Left forelimb (tissue), 1 donor: ENCODE measurements at regions not wholly inside any gene's neighbourhood (a gene's known extent, or its start where the extent isn't known, plus 50 kb on each side); places are given as distances from the start of the nearest gene placed in this dataset.

Experiments
- DNase-seq: peaks from one replicate; pipeline ENCODE4 v3.0.0-alpha.2; 2018; ENCODE audit warnings: low spot score

GRCh38 chr10:130401860-130402765 is 265.9 kb downstream of the GLRX3 start:
- peak; percentile 34 for DNase-seq

GRCh38 chr10:130403153-130404075 is 267.2 kb downstream of the GLRX3 start:
- peak; percentile 18 for DNase-seq

GRCh38 chr10:130404476-130405055 is 268.4 kb downstream of the GLRX3 start:
- DNase-seq = peak; percentile 20

- no peak for DNase-seq
Observed at GRCh38 chr10:130407052-130407451, 270.9 kb downstream of the GLRX3 start.

- no peak for DNase-seq
Observed at GRCh38 chr10:130409331-130409730, 273.1 kb downstream of the GLRX3 start.

GRCh38 chr10:130409931-130410330 is 273.7 kb downstream of the GLRX3 start:
- no peak for DNase-seq

- no peak for DNase-seq
Observed at GRCh38 chr10:130411496-130412085, 275.4 kb downstream of the GLRX3 start.

- DNase-seq = no peak
Observed at GRCh38 chr10:130412317-130412716, 276.1 kb downstream of the GLRX3 start.

GRCh38 chr10:130416334-130417150 is 280.4 kb downstream of the GLRX3 start:
- DNase-seq = no peak

- no peak for DNase-seq
Observed at GRCh38 chr10:130418731-130419130, 282.5 kb downstream of the GLRX3 start.

- DNase-seq = no peak
Observed at GRCh38 chr10:130421909-130422308, 285.7 kb downstream of the GLRX3 start.

- DNase-seq = no peak
Observed at GRCh38 chr10:130422366-130423324, 286.5 kb downstream of the GLRX3 start.

- no peak for DNase-seq
Observed at GRCh38 chr10:130423455-130424305, 287.5 kb downstream of the GLRX3 start.

GRCh38 chr10:130424418-130424817 is 288.2 kb downstream of the GLRX3 start:
- DNase-seq = no peak

GRCh38 chr10:130425169-130425568 is 289.0 kb downstream of the GLRX3 start:
- DNase-seq = no peak

GRCh38 chr10:130425881-130426435 is 289.8 kb downstream of the GLRX3 start:
- DNase-seq = no peak

GRCh38 chr10:130427216-130427722 is 291.1 kb downstream of the GLRX3 start:
- DNase-seq = no peak

- no peak for DNase-seq
Observed at GRCh38 chr10:130428936-130429335, 292.7 kb downstream of the GLRX3 start.
